ENCODE measurements at regions not wholly inside any gene's neighbourhood (a gene's known extent, or its start where the extent isn't known, plus 50 kb on each side); places are given as distances from the start of the nearest gene placed in this dataset.

DNA sequence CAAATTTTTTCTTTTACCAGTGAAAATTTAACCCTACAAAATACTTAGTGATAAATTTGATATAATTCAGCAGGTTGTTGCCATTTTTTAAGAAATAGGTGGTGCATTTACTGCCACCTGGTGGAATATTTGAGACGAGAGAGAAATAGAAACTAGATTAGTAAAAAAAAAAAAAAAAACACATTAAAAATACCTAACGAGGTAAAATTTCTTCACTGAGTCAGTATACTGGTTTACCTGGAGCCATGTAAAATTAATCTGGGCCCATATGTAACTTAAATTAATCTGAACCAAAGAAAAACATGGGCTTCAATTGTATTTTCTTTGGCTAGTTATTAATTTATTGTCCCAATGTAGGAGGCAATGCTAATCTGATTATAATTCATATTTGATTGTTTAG, 520.8 kb downstream of the EPM2A start:
- Histone ChIP-seq H3K27ac (ENCODE audit: low read length) (no peak overlapping the region), H3K36me3 (ENCODE audit: control insufficient read depth, insufficient read depth, low read length) (no peaks in the 10 kb centered on the region), H3K27me3 (ENCODE audit: control insufficient read depth, insufficient read depth, low read length) (no peaks in the 10 kb centered on the region), H3K9me3 (ENCODE audit: control insufficient read depth, insufficient read depth, low read depth, low read length) (no peaks in the 10 kb centered on the region), H3K4me1 (ENCODE audit: control insufficient read depth, insufficient read depth, low read length) (no peaks in the 10 kb centered on the region), H3K4me3 (ENCODE audit: low read depth in 2 of 2, low read length in 2 of 2) (no peak overlapping the region)
- TF ChIP-seq TCF7L2 (IDR thresholded peaks at IDR 0.05; ENCODE audit: low read depth, low read length): no peak
- TF ChIP-seq SIN3A (IDR thresholded peaks at IDR 0.05; ENCODE audit: borderline replicate concordance, insufficient read depth, low read depth, low read length): no peak
- TF ChIP-seq, protein P1, sequence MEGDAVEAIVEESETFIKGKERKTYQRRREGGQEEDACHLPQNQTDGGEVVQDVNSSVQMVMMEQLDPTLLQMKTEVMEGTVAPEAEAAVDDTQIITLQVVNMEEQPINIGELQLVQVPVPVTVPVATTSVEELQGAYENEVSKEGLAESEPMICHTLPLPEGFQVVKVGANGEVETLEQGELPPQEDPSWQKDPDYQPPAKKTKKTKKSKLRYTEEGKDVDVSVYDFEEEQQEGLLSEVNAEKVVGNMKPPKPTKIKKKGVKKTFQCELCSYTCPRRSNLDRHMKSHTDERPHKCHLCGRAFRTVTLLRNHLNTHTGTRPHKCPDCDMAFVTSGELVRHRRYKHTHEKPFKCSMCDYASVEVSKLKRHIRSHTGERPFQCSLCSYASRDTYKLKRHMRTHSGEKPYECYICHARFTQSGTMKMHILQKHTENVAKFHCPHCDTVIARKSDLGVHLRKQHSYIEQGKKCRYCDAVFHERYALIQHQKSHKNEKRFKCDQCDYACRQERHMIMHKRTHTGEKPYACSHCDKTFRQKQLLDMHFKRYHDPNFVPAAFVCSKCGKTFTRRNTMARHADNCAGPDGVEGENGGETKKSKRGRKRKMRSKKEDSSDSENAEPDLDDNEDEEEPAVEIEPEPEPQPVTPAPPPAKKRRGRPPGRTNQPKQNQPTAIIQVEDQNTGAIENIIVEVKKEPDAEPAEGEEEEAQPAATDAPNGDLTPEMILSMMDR (IDR thresholded peaks at IDR 0.05): peak; percentile 71; the same call in 1 of the 2 replicates
- intact Hi-C loops (cut with micrococcal nuclease; ENCODE audit: unreplicated experiment): loop anchor here (5.0 to 10.0 kb wide), 2 partner anchors 190 to 632 kb away; no protein-coding TSS in a partner anchor
- in situ Hi-C loops (cut with HindIII; ENCODE audit: low pct_unique_long_range_greater_than_20kb, low sequenced_read_pairs): no loop called here
- ChIA-PET CTCF (interaction anchor here (0.6 kb wide), 1 partner anchor 671 kb away, joined by 5 read pairs; no protein-coding TSS in a partner anchor), POLR2A (no interaction called here)
- BruUV-seq (replicated peaks): no TSS peak
- DNase-seq (ENCODE audit: low read depth, low spot score): peak; percentile 15
- ATAC-seq: no peak

DNA sequence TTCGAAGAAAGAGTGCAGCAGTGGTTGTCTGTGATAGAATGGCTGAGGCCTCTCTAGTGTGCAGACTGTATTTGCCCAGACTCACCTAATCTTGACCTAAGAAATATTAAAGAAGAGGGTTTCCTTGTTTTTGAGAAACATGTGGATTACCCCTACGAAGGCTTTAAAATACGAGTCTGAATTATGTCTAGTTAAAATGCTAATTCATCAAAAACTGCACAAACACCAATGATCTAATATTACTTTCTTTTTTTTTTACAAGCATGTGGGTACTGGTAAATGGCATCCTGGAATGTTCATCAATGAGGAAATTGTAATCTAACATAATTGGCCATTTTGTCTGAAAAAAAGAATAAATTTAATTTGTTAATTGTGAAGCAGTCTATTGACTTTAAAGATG, 510.9 kb downstream of the EPM2A start:
- ChIA-PET CTCF (no interaction called here), POLR2A (no interaction called here)
- ATAC-seq (no peak), DNase-seq (ENCODE audit: low read depth, low spot score) (no peak)
- intact Hi-C loops (cut with micrococcal nuclease; ENCODE audit: unreplicated experiment) (no loop called here), in situ Hi-C loops (cut with HindIII; ENCODE audit: low pct_unique_long_range_greater_than_20kb, low sequenced_read_pairs) (no loop called here)
- Histone ChIP-seq H3K36me3 (ENCODE audit: control insufficient read depth, insufficient read depth, low read length) (no peaks in the 10 kb centered on the region), H3K4me1 (ENCODE audit: control insufficient read depth, insufficient read depth, low read length) (no peaks in the 10 kb centered on the region), H3K27ac (ENCODE audit: low read length) (no peak overlapping the region), H3K27me3 (ENCODE audit: control insufficient read depth, insufficient read depth, low read length) (no peaks in the 10 kb centered on the region), H3K9me3 (ENCODE audit: control insufficient read depth, insufficient read depth, low read depth, low read length) (no peaks in the 10 kb centered on the region), H3K4me3 (ENCODE audit: low read depth in 2 of 2, low read length in 2 of 2) (no peak overlapping the region)
- BruUV-seq (replicated peaks): no TSS peak
- TF ChIP-seq TCF7L2 (IDR thresholded peaks at IDR 0.05; ENCODE audit: low read depth, low read length): no peak

- Histone ChIP-seq H3K4me1 (ENCODE audit: control insufficient read depth, insufficient read depth, low read length) (no peaks in the 10 kb centered on the region), H3K27ac (ENCODE audit: low read length) (no peak overlapping the region), H3K36me3 (ENCODE audit: control insufficient read depth, insufficient read depth, low read length) (no peaks in the 10 kb centered on the region), H3K27me3 (ENCODE audit: control insufficient read depth, insufficient read depth, low read length) (no peaks in the 10 kb centered on the region), H3K9me3 (ENCODE audit: control insufficient read depth, insufficient read depth, low read depth, low read length) (no peaks in the 10 kb centered on the region), H3K4me3 (ENCODE audit: low read depth in 2 of 2, low read length in 2 of 2) (no peak overlapping the region)
- intact Hi-C loops (cut with micrococcal nuclease; ENCODE audit: unreplicated experiment) (no loop called here), in situ Hi-C loops (cut with HindIII; ENCODE audit: low pct_unique_long_range_greater_than_20kb, low sequenced_read_pairs) (no loop called here)
- TF ChIP-seq TCF7L2 (IDR thresholded peaks at IDR 0.05; ENCODE audit: low read depth, low read length): no peak
- TF ChIP-seq, protein P1 (IDR thresholded peaks at IDR 0.05): no peak
- no peak for TF ChIP-seq SIN3A (IDR thresholded peaks at IDR 0.05; ENCODE audit: borderline replicate concordance, insufficient read depth, low read depth, low read length)
- TF ChIP-seq, protein P2, sequence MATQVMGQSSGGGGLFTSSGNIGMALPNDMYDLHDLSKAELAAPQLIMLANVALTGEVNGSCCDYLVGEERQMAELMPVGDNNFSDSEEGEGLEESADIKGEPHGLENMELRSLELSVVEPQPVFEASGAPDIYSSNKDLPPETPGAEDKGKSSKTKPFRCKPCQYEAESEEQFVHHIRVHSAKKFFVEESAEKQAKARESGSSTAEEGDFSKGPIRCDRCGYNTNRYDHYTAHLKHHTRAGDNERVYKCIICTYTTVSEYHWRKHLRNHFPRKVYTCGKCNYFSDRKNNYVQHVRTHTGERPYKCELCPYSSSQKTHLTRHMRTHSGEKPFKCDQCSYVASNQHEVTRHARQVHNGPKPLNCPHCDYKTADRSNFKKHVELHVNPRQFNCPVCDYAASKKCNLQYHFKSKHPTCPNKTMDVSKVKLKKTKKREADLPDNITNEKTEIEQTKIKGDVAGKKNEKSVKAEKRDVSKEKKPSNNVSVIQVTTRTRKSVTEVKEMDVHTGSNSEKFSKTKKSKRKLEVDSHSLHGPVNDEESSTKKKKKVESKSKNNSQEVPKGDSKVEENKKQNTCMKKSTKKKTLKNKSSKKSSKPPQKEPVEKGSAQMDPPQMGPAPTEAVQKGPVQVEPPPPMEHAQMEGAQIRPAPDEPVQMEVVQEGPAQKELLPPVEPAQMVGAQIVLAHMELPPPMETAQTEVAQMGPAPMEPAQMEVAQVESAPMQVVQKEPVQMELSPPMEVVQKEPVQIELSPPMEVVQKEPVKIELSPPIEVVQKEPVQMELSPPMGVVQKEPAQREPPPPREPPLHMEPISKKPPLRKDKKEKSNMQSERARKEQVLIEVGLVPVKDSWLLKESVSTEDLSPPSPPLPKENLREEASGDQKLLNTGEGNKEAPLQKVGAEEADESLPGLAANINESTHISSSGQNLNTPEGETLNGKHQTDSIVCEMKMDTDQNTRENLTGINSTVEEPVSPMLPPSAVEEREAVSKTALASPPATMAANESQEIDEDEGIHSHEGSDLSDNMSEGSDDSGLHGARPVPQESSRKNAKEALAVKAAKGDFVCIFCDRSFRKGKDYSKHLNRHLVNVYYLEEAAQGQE (IDR thresholded peaks at IDR 0.05; ENCODE audit: insufficient read depth in 1 of 2, low read depth in 2 of 2, low read length in 1 of 2): no peak
- no peak for TF ChIP-seq POLR2AphosphoS5 (IDR thresholded peaks at IDR 0.05; ENCODE audit: low read depth, low read length)
- ATAC-seq (no peak), DNase-seq (ENCODE audit: low read depth, low spot score) (no peak)
- ChIA-PET CTCF (no interaction called here), POLR2A (no interaction called here)
- BruUV-seq (replicated peaks): no TSS peak
Observed at GRCh38 chr6:145225500-145225899, 509.8 kb downstream of the EPM2A start.
